Type B pancreatic cell (in vitro differentiated cells): ENCODE measurements at regions not wholly inside any gene's neighbourhood (a gene's known extent, or its start where the extent isn't known, plus 50 kb on each side); places are given as distances from the start of the nearest gene placed in this dataset.

Experiments
- DNase-seq: peaks from one replicate; pipeline ENCODE4 v3.0.0; 2021; ENCODE audit warnings: mixed read lengths; ENCODE audit not compliant: unreplicated experiment; ENCODE audit errors: extremely low spot score
- H3K27ac Mint-ChIP-seq: 2 replicates; pipeline ENCODE4 v1.8.0; 2021; ENCODE audit warnings: mild to moderate bottlenecking, mixed read lengths
- H3K27me3 Mint-ChIP-seq: 2 replicates; pipeline ENCODE4 v1.8.0; 2021; ENCODE audit warnings: mixed read lengths
- H3K36me3 Mint-ChIP-seq: 2 replicates; pipeline ENCODE4 v1.8.0; 2021; ENCODE audit warnings: mixed read lengths
- H3K4me1 Mint-ChIP-seq: one replicate; pipeline ENCODE4 v1.8.0; 2021; ENCODE audit warnings: mixed read lengths; ENCODE audit not compliant: unreplicated experiment
- H3K4me3 Mint-ChIP-seq: 2 replicates; pipeline ENCODE4 v1.8.0; 2021; ENCODE audit warnings: mild to moderate bottlenecking, mixed read lengths
- H3K9me3 Mint-ChIP-seq: 2 replicates; pipeline ENCODE4 v1.8.0; 2021; ENCODE audit warnings: mixed read lengths
- TF ChIP-seq, protein P1 (sequence below): fragments of 200-600 bp; sonication (generic); conservative IDR thresholded peaks from 2 replicates; pipeline ENCODE4 v1.5.0; 2021; ENCODE audit warnings: antibody characterized with exemption, mild to moderate bottlenecking

DNA sequence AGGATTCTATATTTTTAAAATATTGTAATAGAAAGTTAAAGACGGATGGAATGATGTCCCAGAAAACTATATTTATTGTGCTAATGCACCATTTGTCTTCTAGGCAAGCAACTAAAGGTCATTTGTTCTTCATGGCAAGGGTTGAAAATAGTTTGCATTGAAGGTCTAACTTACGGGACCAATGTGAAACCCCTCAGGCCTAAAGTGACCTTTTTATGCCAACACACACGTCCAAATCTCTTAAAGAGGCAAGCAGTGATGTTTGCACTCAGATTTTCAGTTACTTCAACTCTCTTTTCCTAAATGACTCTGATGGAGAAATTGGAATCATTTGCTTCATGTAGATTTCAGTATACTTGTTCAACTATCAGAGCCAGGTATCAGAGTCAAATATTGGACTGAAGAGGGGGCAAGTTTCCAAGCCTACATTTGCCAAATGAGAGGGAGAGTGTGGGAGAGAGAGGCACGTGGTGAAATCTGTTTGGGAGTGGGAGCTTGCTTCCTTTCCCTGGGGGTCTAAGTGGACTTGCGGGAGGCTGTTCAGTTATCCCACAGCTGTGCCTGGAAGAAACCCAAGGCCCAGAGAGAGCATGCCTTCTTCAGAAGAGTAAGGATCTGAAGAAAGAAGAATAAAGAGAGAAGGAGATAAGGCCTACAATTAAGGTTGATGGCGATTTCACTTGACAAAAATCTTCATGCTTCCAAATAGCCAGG, 459.8 kb downstream of the BCAT1 start:
- H3K36me3 Mint-ChIP-seq = peaks cover 11% of the 10 kb centered on the region
- peaks cover 8% of the 10 kb centered on the region for H3K27me3 Mint-ChIP-seq
- no peak overlapping the region for H3K4me3 Mint-ChIP-seq
- H3K4me1 Mint-ChIP-seq = no peaks in the 10 kb centered on the region
- no peak overlapping the region for H3K27ac Mint-ChIP-seq
- no peaks in the 10 kb centered on the region for H3K9me3 Mint-ChIP-seq
- TF ChIP-seq, protein P1, sequence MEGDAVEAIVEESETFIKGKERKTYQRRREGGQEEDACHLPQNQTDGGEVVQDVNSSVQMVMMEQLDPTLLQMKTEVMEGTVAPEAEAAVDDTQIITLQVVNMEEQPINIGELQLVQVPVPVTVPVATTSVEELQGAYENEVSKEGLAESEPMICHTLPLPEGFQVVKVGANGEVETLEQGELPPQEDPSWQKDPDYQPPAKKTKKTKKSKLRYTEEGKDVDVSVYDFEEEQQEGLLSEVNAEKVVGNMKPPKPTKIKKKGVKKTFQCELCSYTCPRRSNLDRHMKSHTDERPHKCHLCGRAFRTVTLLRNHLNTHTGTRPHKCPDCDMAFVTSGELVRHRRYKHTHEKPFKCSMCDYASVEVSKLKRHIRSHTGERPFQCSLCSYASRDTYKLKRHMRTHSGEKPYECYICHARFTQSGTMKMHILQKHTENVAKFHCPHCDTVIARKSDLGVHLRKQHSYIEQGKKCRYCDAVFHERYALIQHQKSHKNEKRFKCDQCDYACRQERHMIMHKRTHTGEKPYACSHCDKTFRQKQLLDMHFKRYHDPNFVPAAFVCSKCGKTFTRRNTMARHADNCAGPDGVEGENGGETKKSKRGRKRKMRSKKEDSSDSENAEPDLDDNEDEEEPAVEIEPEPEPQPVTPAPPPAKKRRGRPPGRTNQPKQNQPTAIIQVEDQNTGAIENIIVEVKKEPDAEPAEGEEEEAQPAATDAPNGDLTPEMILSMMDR = no peak
- no peak for DNase-seq

DNA sequence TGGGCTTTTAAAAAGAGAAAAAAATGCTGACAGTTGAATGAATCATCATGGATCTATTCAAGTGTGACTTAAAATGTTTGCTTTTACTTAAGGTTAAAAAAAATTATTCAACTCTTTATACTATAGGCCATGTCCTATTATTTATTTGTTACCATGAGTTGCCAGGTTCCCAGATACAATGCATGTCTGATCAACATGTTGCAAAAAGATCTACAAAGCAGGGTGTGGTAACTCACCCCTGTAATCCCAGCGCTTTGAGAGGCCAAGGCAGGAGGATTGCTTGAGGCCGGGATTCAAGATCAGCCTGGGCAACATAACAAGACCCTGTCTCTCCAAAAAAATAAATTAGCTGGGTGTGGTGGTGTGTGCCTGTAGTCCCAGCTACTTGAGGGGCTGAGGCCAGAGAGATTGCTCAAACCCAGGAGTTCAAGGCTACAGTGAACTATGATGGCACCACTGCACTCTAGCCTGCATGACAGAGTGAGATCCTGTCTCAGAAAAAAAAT, 460.8 kb downstream of the BCAT1 start:
- H3K27ac Mint-ChIP-seq = peak overlapping the region; percentile 23
- TF ChIP-seq, protein P1 = no peak
- H3K9me3 Mint-ChIP-seq = no peaks in the 10 kb centered on the region
- DNase-seq = no peak
- no peak overlapping the region for H3K4me3 Mint-ChIP-seq
- H3K4me1 Mint-ChIP-seq = no peaks in the 10 kb centered on the region
- peaks cover 11% of the 10 kb centered on the region for H3K36me3 Mint-ChIP-seq
- H3K27me3 Mint-ChIP-seq = peaks cover 8% of the 10 kb centered on the region

DNA sequence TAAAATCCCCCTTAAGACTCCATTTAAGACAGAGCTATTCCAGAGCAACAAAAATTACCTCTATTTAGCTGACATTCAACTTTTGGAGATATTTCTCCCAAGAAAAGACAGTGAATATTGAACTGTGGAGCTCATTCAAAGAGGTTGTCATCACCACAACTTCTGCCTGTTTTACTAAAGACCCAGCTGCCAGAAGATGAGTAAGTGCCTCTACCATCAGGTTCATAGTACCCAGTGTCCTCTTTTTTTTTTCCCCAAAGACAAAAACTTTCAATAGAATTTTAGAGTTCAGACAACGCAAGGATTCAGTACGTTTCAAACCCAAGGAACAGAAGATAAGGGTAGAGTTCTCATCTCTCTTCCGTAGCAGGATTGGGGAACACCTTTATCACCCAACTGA, 461.3 kb downstream of the BCAT1 start:
- H3K4me1 Mint-ChIP-seq = no peaks in the 10 kb centered on the region
- peak overlapping the region; percentile 23 for H3K27ac Mint-ChIP-seq
- TF ChIP-seq, protein P1 = no peak

DNA sequence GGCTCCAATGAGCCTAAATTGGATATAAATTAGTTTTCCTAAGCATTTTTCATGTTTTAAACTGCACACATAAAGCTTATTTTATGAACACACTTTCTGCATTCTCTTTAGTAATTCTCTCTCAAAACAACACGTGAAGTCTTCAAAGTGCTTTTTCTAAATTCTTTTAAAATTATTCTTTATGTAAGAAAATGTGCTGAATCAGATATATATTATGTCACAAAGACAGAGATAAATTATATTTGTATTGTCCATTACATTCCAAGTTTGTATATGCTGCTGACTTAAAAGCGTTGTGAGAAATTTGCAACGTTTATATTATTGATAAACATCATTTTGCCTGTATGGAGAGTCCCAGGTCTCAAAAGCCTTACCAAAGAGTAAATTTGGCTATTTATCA, 465.2 kb downstream of the BCAT1 start:
- no peak for DNase-seq
- peaks cover 10% of the 10 kb centered on the region for H3K36me3 Mint-ChIP-seq
- no peaks in the 10 kb centered on the region for H3K4me1 Mint-ChIP-seq
- peaks cover 3% of the 10 kb centered on the region for H3K27me3 Mint-ChIP-seq
- TF ChIP-seq, protein P1 = no peak
- no peak overlapping the region for H3K4me3 Mint-ChIP-seq
- no peak overlapping the region for H3K27ac Mint-ChIP-seq
- H3K9me3 Mint-ChIP-seq = peaks cover 5% of the 10 kb centered on the region

More for the DNA sequence above, 461.3 kb downstream of the BCAT1 start:
- Mint-ChIP-seq H3K36me3 (peaks cover 11% of the 10 kb centered on the region), H3K27me3 (peaks cover 8% of the 10 kb centered on the region), H3K9me3 (no peaks in the 10 kb centered on the region), H3K4me3 (no peak overlapping the region)
- DNase-seq = no peak

DNA sequence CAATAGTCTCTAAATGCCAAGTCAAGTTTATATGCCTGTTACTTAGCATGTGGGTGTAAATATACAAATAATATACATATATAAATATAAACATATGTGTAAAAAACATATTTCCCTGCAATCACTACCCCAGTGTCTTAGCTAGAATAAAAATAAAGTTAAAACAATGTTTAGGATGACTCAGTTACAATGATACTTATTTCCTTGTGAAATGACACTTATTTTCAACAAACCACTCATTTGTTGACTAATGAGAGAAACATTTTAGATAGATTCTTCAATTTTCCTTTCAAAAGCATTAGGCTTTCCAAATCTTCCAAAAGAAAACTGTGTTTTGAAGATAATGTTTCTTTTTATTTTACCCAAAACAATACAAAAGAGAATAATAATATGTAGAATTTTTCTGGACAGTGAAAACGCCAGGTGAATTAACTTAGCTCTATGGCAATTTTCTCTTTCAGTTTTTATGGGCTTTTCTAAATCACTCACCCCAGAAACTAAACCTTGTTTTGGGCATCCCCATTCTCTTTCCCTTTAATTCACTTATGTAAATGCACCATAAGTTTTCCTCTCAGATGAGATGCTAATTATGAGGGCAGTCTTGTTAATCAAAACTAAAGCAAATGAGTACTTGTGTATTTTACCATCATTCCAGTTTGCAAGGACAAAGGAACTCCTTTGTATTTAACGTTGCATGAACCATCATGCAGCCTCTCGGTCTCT, 465.9 kb downstream of the BCAT1 start:
- H3K27me3 Mint-ChIP-seq = peaks cover 3% of the 10 kb centered on the region
- H3K4me1 Mint-ChIP-seq = no peaks in the 10 kb centered on the region
- peaks cover 6% of the 10 kb centered on the region for H3K9me3 Mint-ChIP-seq
- TF ChIP-seq, protein P1 = no peak
- H3K27ac Mint-ChIP-seq = no peak overlapping the region
- H3K36me3 Mint-ChIP-seq = peaks cover 14% of the 10 kb centered on the region
- H3K4me3 Mint-ChIP-seq = no peak overlapping the region
- DNase-seq = no peak
